Activated gamma-delta T cell treated with anti-CD3 and anti-CD28 coated beads, Interleukin-2, amount 50 U/mL, for 16 hours (primary cell): ENCODE measurements at regions not wholly inside any gene's neighbourhood (a gene's known extent, or its start where the extent isn't known, plus 50 kb on each side); places are given as distances from the start of the nearest gene placed in this dataset.
A peak's percentile ranks its signal among the peaks of the same experiment; 100 is the strongest.
"Not testable (repeated sequence)": the region's sequence is repeated elsewhere in the genome, so short reads cannot be mapped to it uniquely, and the experiment has no call there.

Experiments used
- DNase-seq: peaks from one replicate; pipeline ENCODE4 v3.0.0-alpha.2; 2020; ENCODE audit warnings: low read depth

DNA sequence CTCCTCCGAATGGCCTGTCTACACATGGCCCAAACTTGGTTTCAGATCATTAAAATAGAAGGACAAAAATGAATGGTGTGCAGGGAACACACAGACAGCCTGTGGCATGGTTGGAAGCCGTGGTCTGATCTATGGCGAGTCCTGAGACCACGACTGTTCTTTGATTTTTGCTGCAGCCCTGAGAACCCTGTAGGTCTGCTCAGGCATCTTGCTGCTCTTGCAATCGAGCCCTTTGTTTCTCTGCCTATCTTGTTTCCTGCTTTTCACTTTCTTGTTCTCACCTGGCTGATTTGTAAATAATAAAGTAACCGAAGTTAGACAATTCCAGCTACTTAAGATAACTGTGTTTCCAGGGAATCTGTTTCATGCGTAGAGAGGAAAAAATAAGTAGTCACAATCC is 54.1 kb upstream of the NBPF9 start:
- DNase-seq: not testable (repeated sequence)

DNA sequence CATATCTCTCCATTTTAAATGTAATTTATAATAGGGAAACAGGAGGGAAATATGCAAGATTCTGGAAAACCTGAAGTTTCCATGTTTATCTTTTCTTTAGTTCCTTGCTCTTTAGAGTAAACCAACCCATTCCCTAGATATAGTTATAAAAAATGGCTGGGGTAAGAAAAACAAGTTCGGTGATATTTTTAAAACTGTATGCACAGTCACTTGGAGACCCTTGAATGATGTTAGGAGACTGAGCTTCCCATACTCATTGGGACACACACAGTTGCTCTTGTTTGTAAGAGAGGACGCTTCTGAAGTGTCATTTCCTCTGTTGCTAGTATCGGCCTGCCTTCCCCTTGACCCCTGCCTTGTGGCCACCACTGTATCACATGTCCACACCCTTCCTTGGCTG is 55.0 kb upstream of the NBPF9 start:
- not testable (repeated sequence) for DNase-seq

DNA sequence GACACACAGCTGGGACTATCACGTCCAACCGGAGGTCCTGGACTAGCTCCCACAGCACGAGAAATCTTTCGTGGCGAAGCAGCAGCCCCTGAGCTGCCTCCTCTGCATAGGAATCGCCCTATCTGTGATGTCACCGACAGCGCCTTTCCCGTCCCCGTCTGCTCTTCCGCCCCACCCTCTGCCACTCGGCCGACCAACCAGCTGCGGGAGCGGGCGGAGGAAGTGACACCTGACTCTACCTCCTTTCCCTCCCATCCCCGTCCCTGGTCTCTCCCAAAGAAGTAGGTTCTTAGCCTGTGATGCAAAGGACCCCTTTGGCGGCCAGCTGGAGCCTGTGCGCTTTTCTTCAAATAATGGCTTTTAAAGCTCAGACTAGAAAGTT is 59.7 kb upstream of the NBPF9 start:
- not testable (repeated sequence) for DNase-seq

DNA sequence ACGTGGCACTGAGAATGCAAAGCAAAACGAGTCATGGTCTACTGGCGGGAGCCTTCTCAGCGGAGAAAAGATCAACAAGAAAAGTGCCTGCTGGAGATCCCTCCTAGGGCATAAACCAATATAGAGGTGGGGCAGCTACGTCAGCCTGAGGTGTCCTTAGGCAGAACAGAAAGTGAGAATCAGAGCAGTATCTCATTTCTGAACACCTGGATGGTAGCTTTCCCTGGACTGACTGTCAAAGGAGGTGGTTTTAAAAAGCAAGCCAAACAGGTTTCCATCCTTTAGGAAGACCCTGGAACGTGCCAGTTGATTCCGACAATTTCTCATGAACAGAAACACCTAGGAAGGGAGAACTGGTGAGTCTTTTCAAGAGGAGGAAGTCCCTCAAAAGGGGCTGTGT is 71.4 kb upstream of the NBPF9 start:
- not testable (repeated sequence) for DNase-seq

DNA sequence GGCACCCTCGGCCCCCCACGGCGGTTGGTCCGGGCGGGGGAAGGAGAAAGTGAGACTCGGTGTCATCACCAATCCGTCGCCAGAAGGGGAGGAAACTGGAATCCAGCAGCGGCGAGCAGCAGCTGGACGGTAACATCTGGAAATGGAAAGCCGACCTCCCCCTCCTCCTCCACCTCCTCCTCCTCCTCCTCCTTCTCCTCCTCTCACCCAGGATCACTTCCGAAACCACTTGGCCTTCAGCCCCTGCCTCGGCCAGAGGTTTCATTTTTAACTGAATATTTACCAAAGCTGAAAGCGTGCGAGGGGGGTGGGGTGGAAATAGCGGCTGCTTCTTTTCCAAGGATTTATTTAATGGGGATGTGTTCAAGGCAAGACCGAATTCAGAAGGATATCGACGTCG is 72.5 kb upstream of the NBPF9 start:
- not testable (repeated sequence) for DNase-seq

DNA sequence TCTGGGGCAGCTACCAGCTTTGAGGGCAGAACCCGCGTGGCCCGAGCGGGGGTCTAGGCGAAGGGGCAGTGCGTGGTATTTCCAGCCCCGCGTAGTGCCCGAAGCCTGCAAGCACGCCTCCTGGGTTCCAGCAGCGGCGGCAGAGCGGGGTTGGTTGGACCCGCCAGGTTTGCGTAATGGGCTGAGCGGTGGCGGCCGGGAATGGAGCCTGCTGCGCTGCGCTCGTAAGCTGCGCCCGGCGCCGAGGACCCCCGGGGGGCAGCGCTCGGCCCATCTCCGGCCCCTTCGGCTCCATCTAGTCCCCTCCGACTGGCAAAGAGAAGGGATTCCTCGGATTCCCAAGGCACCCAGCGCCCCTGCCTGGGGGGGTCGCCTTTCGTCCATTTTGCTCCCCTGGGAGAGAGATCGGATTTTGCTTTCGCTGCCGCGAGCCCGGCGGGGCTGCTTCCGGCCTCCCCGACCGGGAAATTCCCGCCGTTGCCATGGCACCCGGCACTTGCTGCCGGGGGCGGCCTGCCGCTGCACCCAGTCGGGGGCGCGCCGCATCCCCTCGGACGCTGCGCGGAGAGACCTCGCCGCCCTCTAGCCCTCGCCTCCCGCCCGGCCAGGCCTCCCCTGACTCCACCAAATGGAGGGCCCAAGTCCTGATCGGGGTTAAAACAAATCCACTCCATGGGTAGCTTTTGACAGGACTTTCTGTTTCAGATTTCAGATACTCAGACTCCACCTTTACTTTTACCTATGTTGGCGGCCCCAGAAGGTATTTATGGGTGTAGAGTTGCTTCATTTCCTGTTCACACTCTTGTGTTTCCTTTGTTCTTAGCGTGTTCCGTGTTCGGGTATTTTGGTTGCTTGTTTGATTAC is 73.3 kb upstream of the NBPF9 start:
- DNase-seq: peak; percentile 56

GRCh38 chr1:149190742-149191141 is 87.4 kb upstream of the NBPF9 start:
- not testable (repeated sequence) for DNase-seq

GRCh38 chr1:149196651-149197050 is 93.3 kb upstream of the NBPF9 start:
- not testable (repeated sequence) for DNase-seq

DNA sequence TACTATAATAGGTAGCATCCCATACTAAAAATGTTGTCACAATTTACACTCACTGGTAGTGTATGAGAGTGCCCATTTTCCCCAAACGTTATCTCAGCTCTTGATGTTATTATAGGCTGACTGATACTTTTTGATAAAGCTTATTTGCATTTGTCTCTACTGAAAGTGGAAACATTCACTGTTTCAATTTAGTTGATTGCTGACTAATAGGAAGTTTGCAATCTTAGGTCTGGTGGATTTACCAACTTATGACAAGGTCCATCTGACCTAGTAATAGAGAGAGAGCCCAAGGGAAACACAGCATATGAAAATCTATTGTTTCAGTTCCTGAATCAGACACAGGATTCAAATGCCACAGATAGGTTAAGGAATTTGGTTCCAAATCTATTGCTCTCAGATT is 97.2 kb upstream of the NBPF9 start:
- DNase-seq: not testable (repeated sequence)

DNA sequence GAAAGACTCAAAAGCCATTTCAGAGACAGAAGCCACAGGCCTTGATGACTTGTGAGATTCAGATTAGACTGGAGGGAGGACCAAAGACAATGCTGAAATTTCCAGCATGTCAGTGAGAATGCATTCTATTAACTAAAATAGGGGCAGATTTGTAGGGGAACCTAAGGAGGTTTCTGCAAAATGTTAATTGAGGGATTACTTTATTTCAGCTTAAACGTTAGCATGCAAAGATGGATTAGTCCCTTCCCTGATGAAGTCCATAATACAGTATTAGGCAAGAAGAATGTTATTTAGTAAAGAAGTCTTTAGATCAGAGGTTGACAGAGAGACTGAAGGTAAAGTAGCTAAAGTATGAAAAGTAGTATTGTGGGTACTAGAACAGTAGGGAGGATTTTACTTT is 98.9 kb upstream of the NBPF9 start:
- DNase-seq: not testable (repeated sequence)

DNA sequence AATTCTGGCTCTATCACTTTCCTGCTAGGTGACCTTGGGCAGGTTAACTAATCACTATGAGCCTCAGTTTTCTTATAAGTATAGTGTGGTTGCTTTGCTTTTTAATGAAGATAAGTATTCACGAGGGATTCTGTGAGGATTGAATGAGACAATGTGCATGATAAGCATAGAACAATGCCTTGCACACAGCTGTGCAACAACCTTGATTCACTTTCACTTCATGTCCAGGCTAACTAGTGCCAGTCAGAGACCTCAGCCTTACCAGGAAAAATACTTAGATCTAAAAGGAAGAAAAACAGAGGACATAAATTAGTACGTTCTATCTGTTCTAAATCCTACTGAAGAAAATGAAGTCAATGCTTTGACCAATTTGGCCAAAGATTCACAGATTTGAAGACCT is 101.0 kb upstream of the NBPF9 start:
- DNase-seq: not testable (repeated sequence)

GRCh38 chr1:149208836-149209235 is 105.5 kb upstream of the NBPF9 start:
- DNase-seq: not testable (repeated sequence)

DNA sequence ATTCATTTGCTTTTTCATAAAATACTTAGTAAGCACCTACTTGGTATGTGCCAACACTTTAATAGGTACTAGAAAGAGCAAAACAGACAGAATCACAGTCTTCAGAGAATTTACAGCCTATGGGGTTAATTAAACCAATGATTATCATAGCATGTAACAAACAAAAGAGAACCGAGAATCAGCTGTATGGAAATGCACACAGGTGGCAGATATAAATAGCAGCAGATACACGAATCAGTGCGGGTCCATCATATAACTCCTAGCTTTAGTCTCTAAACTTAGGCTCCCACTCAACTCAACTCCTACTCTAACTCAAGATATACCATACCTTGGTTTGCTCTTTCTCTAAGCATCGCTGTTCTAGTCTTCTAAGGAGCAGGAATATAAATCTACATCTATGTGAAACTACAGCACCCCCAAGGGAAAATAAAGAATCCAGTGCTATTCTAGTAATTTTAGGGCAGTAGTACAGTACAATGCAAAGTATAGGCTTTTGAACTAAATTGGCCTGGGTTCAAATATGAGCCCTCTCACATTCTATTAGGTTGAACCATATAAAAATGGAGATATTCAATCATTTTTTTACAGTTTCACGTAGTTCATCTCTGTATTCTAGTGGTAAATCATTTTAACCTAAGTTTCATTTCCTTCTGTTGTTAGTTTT is 108.5 kb upstream of the NBPF9 start:
- DNase-seq: not testable (repeated sequence)

DNA sequence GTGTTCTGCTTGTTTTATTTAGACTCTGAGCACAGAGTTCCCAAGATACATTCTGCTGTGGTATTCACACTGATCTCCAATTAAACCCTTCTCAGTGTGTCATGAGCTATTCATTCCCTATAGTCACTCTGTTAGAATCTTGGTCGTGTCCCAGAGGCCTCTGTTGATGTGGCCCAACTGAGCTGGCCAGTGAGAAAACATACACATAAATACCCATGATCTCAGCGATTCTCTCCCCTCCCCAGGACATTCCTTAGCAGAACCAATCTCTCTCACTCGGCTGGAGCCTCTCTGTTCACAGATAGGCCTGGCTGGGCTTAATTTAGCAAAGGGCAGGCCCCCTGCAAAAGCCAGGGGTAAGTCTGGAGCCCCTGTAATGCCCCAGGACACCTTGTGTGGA is 109.6 kb upstream of the NBPF9 start:
- not testable (repeated sequence) for DNase-seq

- not testable (repeated sequence) for DNase-seq
Observed at GRCh38 chr1:149213673-149214072, 110.3 kb upstream of the NBPF9 start.

- not testable (repeated sequence) for DNase-seq
Observed at GRCh38 chr1:149218080-149218988, 115.0 kb upstream of the NBPF9 start.

DNA sequence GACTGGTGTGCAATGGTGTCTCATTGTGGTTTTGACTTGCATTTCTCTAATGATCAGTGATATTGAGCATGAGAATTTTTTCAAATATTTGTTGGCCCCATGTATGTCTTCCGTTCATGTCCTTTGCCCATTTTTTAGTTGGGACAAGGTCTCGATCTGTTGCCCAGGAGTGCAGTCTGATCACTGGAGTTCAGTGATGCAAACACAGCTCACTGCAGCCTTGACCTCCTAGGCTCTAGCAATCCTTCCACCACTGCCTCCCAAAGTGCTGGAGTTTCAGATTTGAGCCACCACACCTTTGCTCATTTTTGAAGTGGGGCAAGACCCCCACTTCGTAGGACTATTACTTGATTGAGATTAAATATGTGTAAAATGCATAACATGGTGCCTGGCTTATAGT is 116.2 kb upstream of the NBPF9 start:
- DNase-seq: not testable (repeated sequence)

- DNase-seq: not testable (repeated sequence)
Observed at GRCh38 chr1:149220463-149221074, 117.2 kb upstream of the NBPF9 start.

- DNase-seq: not testable (repeated sequence)
Observed at GRCh38 chr1:149227933-149228665, 124.7 kb upstream of the NBPF9 start.

DNA sequence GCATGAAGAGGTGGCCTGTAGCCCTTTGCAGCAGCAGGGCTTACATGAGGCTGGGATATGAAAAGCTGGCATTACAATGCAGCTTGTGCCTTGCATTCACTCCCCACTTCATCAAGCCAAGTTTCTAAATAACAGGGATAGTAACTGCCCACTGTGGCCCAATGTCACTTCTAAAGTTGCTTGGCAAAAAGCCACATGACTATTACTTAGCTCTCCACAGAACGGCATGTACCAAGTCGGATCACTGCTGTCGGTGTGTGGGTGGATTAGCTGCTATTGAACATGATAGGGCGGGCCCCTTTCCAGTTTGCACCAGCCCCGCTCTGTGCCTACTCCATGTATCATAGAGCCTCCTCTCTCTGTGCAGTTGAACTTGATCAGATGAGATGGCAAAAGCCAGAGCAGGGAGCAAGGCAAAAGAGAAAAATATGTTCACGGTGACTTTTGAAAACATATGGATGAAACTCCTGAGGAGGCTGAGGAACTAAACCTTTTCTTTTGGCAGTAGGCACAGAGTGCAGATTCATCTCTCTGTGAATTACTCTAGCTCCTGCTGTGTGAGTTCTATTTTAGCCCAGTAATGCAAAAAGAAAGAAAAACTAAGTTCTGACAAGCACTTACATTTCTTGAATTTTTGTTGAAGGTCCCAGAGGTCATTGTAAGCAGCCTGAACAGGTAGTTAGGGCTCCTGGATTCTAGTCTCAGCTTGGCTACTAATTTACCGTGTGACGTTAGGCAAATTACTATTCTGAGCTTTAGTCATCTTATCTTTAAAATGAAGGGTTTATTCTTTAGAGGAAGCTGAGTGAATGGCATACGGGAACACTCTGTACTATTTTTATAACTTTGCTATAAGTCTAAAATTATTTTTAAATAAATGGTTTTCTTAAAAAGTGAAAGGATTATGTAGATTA is 125.6 kb upstream of the NBPF9 start:
- DNase-seq: not testable (repeated sequence)
